HG02763 (cell line): ENCODE measurements at regions not wholly inside any gene's neighbourhood (a gene's known extent, or its start where the extent isn't known, plus 50 kb on each side); places are given as distances from the start of the nearest gene placed in this dataset.
"Not testable (repeated sequence)": the region's sequence is repeated elsewhere in the genome, so short reads cannot be mapped to it uniquely, and the experiment has no call there.

Experiments
- ATAC-seq: cut with Tn5 transposase; IDR thresholded peaks from one replicate; pipeline ENCODE4 v1.9.1; 2021; ENCODE audit warnings: mild to moderate bottlenecking, moderate library complexity; ENCODE audit not compliant: unreplicated experiment

DNA sequence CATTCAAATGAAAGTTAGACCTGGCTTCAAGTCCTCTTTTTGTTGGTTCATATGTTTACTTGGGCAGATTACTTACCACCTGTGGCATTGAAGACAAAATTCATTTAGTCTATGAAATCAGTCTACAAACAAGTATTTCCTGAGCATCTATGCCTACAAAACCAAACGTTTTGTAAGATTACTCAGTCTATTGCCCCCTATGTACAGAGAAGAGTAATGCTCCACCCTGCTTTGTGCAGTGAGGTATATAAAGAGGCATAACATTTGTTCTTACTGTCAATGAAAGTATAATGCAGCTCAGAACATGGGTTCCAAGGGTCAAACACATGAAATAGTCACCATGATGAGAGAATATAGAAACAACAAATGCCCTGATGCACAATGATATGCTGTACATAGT is 580.7 kb downstream of the KIF4B start:
- ATAC-seq: no peak

GRCh38 chr5:155595791-155596190 is 582.2 kb downstream of the KIF4B start:
- ATAC-seq: no peak

- ATAC-seq: no peak
These were observed 585.0 kb downstream of the KIF4B start for GRCh38 chr5:155598552-155598951.

GRCh38 chr5:155605920-155606319 is 592.4 kb downstream of the KIF4B start:
- ATAC-seq: no peak

- ATAC-seq: peak; percentile 75
These were observed 603.3 kb downstream of the KIF4B start for GRCh38 chr5:155616779-155617392.

- no peak for ATAC-seq
These were observed 606.1 kb downstream of the KIF4B start for GRCh38 chr5:155619688-155620087.

GRCh38 chr5:155620821-155621410 is 607.4 kb downstream of the KIF4B start:
- ATAC-seq: no peak

- ATAC-seq: no peak
These were observed 611.2 kb downstream of the KIF4B start for GRCh38 chr5:155624597-155625241.

DNA sequence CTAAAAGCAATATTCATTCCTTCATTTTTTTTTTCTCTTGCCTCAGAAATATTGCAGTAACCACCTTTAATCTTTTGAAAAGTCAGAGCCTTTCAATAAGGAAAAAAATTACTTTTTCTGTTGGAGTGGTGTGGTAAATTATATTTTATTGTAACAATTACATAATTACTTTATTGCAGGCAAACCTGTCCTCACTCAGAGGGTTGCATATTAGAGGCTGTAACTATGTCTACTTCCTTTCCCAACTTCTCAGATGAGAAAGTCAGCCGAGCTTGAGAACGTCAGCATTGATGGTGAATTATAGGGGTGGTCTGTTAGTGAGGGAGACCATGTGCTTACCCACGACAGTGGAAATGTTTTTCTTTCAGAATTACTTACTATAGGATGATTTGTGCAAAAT is 611.8 kb downstream of the KIF4B start:
- ATAC-seq: no peak

DNA sequence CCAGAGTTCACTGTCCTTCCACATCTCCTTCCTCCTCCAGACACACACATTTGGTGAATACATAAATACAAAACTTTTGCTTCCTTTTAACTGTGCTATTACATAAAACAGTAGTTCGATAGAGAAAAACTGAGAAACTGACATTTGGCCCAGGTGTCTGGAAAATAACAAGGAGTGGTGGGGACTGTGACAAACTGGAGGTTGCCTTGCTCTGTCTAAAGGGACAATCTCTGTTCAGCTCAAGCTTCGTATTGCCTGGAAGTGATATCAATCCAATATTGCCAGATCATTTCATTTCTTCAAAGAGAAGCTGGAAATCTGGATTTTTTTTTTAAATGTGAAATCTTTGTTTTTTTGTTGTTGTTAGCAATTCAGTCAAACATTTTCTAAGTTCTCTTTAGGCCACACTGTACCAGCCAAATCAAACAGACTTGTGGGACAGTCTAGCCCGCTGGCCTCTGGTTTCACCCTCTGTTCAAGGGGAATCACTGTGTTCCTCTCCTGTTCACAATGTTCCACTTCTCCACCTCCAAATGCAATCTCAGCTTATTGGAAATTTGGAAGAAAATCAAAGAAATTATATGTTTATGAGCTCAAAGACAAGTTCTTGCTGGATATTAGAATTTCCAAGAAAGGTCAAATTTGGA is 612.5 kb downstream of the KIF4B start:
- ATAC-seq: no peak

DNA sequence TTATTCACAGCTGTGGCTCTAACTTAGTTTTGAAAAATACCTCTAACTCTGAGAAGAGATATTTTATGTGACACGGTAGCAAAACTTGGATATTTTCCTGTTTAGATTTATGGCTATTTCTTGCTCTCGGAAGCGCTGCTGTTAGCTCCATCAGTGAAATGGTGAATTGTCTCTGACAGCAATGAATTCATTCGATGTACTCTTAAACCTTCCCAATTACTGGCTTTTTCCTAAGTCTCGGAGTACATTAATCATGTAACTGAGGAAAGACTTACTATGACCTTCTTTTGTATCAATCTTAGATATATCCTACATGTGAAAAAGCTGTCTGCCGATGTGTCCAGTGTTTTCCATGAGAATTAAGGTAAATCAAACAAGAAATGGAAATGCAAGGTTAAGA is 613.0 kb downstream of the KIF4B start:
- ATAC-seq: no peak

DNA sequence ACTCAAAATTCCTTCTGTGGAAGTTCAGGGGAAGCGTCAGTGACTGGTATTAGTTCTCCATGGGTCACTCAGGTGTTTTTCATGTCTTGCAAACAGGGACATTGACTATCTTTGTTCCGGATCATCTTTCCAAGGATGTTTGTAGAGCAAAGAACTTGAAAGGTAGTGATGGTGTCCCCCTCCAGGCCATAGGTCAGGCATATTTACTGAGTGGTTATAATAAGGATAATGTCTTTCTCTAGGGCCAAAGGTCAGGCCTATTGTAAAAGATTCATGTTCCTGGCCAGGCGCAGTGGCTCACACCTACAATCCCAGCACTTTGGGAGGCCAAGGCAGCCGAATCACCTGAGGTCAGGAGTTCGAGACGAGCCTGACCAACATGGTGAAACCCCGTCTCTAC is 614.8 kb downstream of the KIF4B start:
- no peak for ATAC-seq

GRCh38 chr5:155629597-155629996 is 616.0 kb downstream of the KIF4B start:
- no peak for ATAC-seq

- no peak for ATAC-seq
These were observed 617.6 kb downstream of the KIF4B start for GRCh38 chr5:155631116-155631515.

DNA sequence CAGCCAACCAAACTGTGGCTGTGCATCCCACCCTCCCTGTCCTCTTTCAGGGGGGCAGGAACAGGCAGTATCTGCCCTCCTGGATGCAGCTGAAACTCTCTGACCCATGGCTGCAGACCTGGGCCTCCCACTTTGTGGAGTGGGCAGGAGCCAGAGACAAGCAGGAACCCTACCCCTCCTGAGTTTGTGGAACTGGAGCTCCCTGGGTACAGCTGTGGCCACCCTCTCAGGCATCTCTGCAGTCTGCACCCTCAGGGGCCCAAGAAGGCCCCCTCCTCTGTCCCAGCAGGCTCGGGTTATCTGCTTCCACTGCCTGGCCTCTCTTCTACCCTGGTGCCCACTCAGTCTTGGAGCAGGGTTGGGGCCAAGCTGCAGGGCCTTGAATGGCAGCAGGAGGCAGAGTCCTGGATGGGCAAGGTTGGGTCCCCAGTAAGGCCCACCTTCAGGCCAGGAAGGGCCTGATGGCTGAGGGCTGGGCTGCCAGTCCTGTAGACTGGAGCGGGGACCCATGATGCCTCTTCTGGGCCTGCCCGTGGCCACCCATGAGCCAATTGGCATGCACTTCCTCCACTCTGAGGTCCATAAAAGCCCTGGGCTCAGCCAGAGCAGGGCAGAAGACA is 619.9 kb downstream of the KIF4B start:
- ATAC-seq: no peak

DNA sequence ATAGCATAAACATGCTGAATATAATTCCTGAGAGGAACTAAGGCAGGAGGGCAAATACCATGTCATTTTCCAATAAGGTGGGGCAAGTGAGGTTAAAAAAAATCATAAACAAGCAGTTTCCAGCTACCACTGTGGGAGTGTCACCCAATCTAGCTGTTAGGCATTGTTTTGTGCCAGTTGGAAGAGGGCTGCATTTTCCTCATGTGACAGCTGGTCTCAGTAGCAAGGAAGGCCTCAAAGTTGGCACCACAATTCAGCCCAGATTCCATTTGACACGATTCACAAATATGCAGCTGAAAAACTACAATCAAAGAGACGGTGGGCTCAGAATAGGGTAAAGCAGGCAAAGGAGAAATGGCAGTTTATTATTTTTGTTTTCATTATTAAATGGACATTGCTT is 636.1 kb downstream of the KIF4B start:
- ATAC-seq: no peak

- ATAC-seq: no peak
These were observed 642.0 kb downstream of the KIF4B start for GRCh38 chr5:155655569-155655968.

GRCh38 chr5:155661859-155662258 is 648.3 kb downstream of the KIF4B start:
- no peak for ATAC-seq

DNA sequence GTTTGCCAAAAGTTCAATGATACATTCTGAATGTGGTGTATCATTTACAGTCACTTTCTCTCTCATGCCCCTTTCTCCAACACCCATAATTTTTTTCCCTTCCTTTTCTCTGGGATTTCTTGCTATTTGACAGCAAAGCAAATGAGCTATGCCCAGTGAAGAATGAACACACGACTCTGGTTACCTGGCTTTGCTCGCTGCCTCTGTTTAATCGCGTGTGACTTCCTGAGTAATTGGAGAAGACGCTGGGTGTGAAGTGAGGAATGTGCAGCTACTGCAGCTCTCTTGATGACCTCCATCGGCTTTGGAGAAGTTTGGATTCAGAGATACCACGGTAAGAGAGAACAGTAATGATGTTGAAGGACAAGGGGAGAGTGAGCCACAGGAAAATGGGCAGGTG is 651.8 kb downstream of the KIF4B start:
- ATAC-seq: no peak

- not testable (repeated sequence) for ATAC-seq
These were observed 655.0 kb upstream of the SGCD start for GRCh38 chr5:155672001-155672400.

DNA sequence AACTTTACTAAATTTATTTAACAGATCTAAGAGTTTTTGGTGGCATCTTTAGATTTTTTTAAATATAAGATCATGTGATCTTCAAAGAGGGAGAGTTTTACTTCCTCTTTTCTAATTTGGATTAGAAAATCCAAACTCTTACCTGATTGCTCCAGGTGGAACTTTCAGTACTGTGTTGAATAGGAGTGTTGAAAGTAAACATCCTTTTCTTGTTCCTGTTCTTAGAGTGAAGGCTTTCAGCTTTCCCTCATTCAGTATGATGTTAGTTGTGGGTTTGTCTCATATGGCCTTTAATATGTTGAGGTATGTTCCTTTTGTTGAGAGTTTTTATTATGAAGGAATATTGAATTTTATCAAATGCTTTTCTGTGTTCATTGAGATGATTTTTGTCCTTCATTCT is 650.0 kb upstream of the SGCD start:
- no peak for ATAC-seq

GRCh38 chr5:155678371-155678770 is 648.6 kb upstream of the SGCD start:
- ATAC-seq: no peak
